ENCODE measurements at regions not wholly inside any gene's neighbourhood (a gene's known extent, or its start where the extent isn't known, plus 50 kb on each side); places are given as distances from the start of the nearest gene placed in this dataset.

DNA sequence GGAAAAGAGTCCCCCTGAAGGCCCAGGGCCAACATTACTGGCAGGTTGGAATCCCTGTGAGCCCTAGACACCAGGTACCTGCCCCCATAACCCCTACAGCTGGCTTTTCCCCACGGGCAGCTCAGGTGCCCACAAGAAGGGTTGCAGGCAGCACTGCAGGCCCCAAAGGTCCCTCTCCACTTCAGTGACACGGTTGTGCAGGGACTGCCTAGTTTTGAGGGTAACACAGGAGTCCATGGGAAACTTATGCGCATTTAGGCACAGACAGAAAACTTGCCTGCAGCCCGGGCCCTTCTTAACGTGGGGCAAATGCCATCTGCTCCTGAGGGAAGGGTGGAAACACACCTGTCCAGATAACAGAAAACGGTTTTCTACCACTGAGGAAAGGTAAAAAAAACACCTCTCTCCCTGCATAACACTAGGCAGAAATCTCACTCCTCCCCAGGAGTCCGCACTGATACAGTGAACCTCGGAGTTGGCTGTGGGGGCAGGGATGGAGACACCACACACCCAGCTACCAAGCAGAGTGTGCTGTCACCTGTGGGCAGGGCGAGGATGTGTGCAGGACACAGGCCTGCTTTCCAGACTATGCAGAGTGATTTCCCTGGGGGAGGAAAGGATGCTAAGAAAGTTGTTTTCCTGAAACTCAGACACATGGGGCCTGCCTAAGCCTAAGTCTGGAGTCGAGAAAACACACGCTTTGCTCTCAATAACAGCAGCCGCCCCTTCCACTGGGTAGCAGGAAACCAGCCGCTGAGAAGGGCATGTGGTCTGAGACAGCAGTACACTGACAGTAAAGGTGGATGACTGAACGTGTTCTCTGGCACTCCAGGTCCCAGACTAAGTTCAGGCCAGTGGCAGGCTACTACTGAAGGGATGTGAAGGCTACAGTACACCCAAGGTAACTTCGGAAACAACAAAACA is 819.4 kb downstream of the DCDC2C start:
- no peak for DNase-seq (ENCODE audit: low spot score)
- TF ChIP-seq, protein P1, sequence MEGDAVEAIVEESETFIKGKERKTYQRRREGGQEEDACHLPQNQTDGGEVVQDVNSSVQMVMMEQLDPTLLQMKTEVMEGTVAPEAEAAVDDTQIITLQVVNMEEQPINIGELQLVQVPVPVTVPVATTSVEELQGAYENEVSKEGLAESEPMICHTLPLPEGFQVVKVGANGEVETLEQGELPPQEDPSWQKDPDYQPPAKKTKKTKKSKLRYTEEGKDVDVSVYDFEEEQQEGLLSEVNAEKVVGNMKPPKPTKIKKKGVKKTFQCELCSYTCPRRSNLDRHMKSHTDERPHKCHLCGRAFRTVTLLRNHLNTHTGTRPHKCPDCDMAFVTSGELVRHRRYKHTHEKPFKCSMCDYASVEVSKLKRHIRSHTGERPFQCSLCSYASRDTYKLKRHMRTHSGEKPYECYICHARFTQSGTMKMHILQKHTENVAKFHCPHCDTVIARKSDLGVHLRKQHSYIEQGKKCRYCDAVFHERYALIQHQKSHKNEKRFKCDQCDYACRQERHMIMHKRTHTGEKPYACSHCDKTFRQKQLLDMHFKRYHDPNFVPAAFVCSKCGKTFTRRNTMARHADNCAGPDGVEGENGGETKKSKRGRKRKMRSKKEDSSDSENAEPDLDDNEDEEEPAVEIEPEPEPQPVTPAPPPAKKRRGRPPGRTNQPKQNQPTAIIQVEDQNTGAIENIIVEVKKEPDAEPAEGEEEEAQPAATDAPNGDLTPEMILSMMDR (IDR thresholded peaks at IDR 0.05; ENCODE audit: borderline replicate concordance, control extremely low read depth, extremely low read depth, insufficient read depth, missing control alignments) = no peak
- in situ Hi-C loops (cut with MboI; ENCODE audit: low sequenced_read_pairs, unreplicated experiment) = no loop called here

DNA sequence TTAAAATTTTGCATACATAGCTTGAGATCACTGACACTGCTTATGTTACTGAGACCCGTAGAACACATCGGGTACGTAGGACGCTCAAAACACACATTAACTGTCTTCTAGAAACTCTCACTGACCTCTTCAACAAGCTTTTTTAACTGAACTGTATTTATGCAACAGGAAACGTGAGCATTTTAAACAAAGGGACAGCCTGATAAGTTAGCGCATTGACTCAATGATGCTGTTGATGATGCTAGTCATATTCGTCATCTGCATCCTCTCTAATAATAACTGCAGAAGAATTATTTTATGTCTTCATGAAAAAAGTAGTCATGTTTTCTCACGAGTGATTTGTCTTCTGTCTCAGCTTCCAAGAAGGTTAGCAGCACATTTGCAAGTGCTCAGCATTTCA is 824.0 kb downstream of the DCDC2C start:
- in situ Hi-C loops (cut with MboI; ENCODE audit: low sequenced_read_pairs, unreplicated experiment) = no loop called here
- DNase-seq (ENCODE audit: low spot score) = no peak
- TF ChIP-seq, protein P1 (IDR thresholded peaks at IDR 0.05; ENCODE audit: borderline replicate concordance, control extremely low read depth, extremely low read depth, insufficient read depth, missing control alignments) = no peak

DNA sequence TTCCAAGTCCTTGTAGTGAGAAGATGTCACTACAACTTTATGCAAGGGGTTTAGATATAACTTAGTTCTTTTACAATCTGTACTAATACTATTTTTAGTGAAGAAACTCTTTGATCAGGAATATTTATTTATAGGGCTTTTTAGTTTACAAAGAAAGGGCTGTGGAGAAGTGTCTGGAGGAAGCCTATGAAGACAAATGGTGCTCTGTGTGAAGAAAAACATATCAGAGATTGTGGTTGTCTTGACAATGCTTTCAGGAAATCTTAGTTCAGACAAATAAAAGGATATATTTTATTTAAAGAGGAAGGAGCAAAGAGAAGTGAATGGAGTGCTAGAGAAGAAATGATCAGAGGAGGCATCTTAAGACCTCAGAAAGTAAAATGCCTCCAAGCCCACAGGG is 824.9 kb downstream of the DCDC2C start:
- TF ChIP-seq, protein P1 (IDR thresholded peaks at IDR 0.05; ENCODE audit: borderline replicate concordance, control extremely low read depth, extremely low read depth, insufficient read depth, missing control alignments) = no peak
- in situ Hi-C loops (cut with MboI; ENCODE audit: low sequenced_read_pairs, unreplicated experiment) = no loop called here
- no peak for DNase-seq (ENCODE audit: low spot score)

DNA sequence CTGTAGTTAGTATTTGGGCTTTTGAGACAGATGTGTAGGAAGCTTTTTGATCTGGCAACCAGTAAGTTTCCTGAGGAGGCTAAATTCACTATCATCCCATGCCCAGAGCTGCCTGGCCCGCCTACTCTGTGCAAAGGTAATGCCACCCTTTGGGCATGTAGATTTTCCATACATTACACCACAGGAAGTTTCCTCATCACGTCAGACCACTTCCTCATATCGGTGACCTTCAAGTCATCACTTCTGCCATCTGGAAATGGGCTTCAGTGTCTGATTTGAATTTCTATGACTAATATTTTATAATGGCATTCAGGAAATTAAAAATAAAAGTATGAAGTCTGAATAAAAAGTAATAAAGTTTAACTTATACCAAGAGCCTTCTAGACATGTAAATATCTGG is 825.4 kb downstream of the DCDC2C start:
- TF ChIP-seq, protein P1 (IDR thresholded peaks at IDR 0.05; ENCODE audit: borderline replicate concordance, control extremely low read depth, extremely low read depth, insufficient read depth, missing control alignments) = no peak
- no peak for DNase-seq (ENCODE audit: low spot score)
- in situ Hi-C loops (cut with MboI; ENCODE audit: low sequenced_read_pairs, unreplicated experiment) = no loop called here

DNA sequence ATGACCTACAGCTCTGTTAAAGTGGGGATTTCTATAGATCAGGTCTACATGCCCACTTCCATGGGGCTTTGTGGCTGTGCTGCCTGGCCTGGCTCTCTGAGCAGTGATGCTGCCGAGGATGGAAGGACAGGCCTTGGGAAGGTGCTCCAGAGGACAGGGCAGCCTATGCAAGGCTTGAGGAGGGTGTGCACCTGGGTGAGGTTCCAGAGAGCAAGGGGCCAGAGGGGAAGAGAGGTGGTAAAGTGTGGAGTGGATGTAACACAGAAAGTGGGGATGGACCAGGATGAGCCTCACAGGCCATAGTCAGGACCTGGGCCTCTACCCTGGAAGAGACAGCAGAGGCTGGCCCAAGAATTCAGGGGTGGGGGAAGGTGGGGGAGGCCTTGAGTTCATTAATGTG is 826.4 kb downstream of the DCDC2C start:
- no peak for DNase-seq (ENCODE audit: low spot score)
- TF ChIP-seq, protein P1 (IDR thresholded peaks at IDR 0.05; ENCODE audit: borderline replicate concordance, control extremely low read depth, extremely low read depth, insufficient read depth, missing control alignments) = no peak
- in situ Hi-C loops (cut with MboI; ENCODE audit: low sequenced_read_pairs, unreplicated experiment) = no loop called here

DNA sequence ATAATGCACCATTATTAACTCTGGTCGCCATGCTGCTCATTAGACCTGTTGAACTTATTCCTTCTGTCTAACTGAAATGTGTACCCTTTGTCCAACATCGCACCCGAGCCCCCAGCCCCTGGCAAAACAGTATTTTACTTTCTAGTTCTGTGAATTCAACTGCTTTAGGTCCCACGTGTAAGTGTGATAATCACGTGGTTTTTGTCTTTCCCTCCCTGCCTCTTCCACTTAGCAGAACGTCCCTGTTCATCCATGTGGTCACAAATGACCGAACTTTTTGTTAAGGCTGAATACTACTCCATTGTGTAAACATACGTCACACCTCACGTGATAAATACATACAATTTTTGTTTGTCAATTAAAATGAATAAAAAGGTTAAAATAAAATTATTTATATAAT is 826.9 kb downstream of the DCDC2C start:
- TF ChIP-seq, protein P1 (IDR thresholded peaks at IDR 0.05; ENCODE audit: borderline replicate concordance, control extremely low read depth, extremely low read depth, insufficient read depth, missing control alignments) = no peak
- in situ Hi-C loops (cut with MboI; ENCODE audit: low sequenced_read_pairs, unreplicated experiment) = no loop called here
- DNase-seq (ENCODE audit: low spot score) = no peak
